Glutamatergic neuron (in vitro differentiated cells): ENCODE measurements at regions not wholly inside any gene's neighbourhood (a gene's known extent, or its start where the extent isn't known, plus 50 kb on each side); places are given as distances from the start of the nearest gene placed in this dataset.
"Not testable (repeated sequence)": the region's sequence is repeated elsewhere in the genome, so short reads cannot be mapped to it uniquely, and the experiment has no call there.

ENCODE experiments used
- DNase-seq: peaks from one replicate; pipeline ENCODE4 v3.0.0; 2022
- H3K27ac Mint-ChIP-seq: one replicate; pipeline ENCODE4 v1.8.0; 2020; ENCODE audit warnings: mild to moderate bottlenecking, mixed read lengths, inconsistent platforms; ENCODE audit not compliant: unreplicated experiment
- H3K27me3 Mint-ChIP-seq: one replicate; pipeline ENCODE4 v1.8.0; 2020; ENCODE audit warnings: mild to moderate bottlenecking, moderate library complexity, mixed read lengths, inconsistent platforms; ENCODE audit not compliant: unreplicated experiment
- H3K36me3 Mint-ChIP-seq: one replicate; pipeline ENCODE4 v1.8.0; 2020; ENCODE audit warnings: mild to moderate bottlenecking, mixed read lengths, inconsistent platforms; ENCODE audit not compliant: unreplicated experiment
- H3K4me1 Mint-ChIP-seq: one replicate; pipeline ENCODE4 v1.8.0; 2020; ENCODE audit warnings: mild to moderate bottlenecking, low read depth, mixed read lengths, inconsistent platforms; ENCODE audit not compliant: unreplicated experiment
- H3K4me3 Mint-ChIP-seq: one replicate; pipeline ENCODE4 v1.8.0; 2020; ENCODE audit warnings: mild to moderate bottlenecking, mixed read lengths, inconsistent platforms; ENCODE audit not compliant: unreplicated experiment
- H3K9me3 Mint-ChIP-seq: one replicate; pipeline ENCODE4 v1.8.0; 2020; ENCODE audit warnings: mild to moderate bottlenecking, moderate library complexity, mixed read lengths, inconsistent platforms; ENCODE audit not compliant: unreplicated experiment
- TF ChIP-seq, protein P1 (sequence below): fragments of 200-600 bp; sonication (generic); IDR thresholded peaks from one replicate; pipeline ENCODE4 v1.5.0; 2021; ENCODE audit not compliant: partially characterized antibody, unreplicated experiment

DNA sequence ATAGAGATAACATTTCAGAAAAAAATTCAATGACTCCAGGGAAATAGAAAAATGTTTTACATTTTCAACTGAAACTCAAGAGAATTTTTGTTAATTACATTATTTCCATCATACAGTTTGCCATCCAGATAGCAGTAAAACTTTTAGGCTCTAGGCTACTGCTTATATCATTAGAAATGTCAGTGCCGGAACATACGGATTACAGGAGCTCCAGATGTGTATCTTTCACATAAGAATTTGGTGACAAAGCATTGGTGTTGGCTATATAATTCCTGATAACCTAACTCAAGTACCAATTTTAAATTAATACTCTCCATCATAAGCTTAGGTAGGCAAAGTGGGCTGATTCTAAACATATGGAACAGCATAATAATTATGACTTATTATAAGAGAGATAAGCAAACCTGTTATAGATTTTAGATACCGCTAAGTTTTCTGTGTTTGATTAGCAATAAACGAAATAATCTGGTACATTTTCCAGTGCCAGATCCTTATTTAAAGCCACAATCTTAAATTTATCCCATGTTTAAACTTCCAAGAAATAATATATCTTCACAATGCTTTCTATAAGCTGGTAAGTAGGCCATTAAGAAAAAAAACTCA, 637.9 kb downstream of the NXPH1 start:
- Mint-ChIP-seq H3K4me3 (no peak overlapping the region), H3K27me3 (no peaks in the 10 kb centered on the region), H3K4me1 (no peaks in the 10 kb centered on the region), H3K36me3 (peaks cover 3% of the 10 kb centered on the region), H3K27ac (no peak overlapping the region), H3K9me3 (peaks cover 2% of the 10 kb centered on the region)
- TF ChIP-seq, protein P1, sequence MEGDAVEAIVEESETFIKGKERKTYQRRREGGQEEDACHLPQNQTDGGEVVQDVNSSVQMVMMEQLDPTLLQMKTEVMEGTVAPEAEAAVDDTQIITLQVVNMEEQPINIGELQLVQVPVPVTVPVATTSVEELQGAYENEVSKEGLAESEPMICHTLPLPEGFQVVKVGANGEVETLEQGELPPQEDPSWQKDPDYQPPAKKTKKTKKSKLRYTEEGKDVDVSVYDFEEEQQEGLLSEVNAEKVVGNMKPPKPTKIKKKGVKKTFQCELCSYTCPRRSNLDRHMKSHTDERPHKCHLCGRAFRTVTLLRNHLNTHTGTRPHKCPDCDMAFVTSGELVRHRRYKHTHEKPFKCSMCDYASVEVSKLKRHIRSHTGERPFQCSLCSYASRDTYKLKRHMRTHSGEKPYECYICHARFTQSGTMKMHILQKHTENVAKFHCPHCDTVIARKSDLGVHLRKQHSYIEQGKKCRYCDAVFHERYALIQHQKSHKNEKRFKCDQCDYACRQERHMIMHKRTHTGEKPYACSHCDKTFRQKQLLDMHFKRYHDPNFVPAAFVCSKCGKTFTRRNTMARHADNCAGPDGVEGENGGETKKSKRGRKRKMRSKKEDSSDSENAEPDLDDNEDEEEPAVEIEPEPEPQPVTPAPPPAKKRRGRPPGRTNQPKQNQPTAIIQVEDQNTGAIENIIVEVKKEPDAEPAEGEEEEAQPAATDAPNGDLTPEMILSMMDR: no peak
- no peak for DNase-seq

DNA sequence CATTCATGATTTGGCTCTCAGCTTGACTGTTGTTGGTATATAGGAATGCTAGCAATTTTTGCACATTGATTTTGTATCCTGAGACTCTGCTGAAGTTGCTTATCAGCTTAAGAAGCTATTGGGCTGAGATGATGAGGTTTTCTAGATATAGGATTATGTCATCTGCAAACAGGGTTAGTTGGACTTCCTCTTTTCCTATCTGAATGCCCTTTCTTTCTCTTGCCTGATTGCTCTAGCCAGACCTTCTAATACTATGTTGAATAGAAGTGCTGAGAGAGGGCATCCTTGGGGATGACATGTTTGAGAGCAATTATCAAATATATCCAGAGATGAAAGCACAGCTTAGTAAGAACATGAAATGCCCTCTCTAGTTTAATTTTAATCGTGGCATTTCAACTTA, 642.4 kb downstream of the NXPH1 start:
- not testable (repeated sequence) for H3K27me3 Mint-ChIP-seq, H3K4me3 Mint-ChIP-seq, H3K9me3 Mint-ChIP-seq, H3K27ac Mint-ChIP-seq, DNase-seq, H3K4me1 Mint-ChIP-seq
- H3K36me3 Mint-ChIP-seq: peaks cover 11% of the 10 kb centered on the region

DNA sequence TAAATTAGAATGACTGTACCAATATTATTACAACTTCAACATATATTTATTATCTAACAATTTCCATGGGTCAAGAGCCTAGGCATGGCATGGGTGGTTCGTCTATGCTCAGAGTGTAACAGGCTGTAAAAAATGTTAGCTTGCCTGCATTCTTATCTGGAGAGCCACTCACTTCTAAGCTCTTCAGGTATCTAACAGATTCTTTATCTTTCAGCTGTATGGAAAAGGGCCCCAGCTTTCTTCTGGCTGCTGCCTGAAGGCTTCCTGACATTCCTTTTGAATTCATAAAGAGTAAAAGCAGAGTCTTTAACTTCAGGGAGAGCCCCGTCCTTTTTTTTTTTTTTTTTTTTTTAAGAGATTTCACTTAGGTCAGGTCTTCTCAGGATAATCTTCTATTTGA, 648.8 kb downstream of the NXPH1 start:
- no peak for DNase-seq
- peaks cover 11% of the 10 kb centered on the region for H3K36me3 Mint-ChIP-seq
- H3K9me3 Mint-ChIP-seq: peaks cover 1% of the 10 kb centered on the region
- H3K4me3 Mint-ChIP-seq: no peak overlapping the region
- no peaks in the 10 kb centered on the region for H3K27me3 Mint-ChIP-seq
- TF ChIP-seq, protein P1: no peak
- H3K27ac Mint-ChIP-seq: no peak overlapping the region
- peaks cover 6% of the 10 kb centered on the region for H3K4me1 Mint-ChIP-seq

DNA sequence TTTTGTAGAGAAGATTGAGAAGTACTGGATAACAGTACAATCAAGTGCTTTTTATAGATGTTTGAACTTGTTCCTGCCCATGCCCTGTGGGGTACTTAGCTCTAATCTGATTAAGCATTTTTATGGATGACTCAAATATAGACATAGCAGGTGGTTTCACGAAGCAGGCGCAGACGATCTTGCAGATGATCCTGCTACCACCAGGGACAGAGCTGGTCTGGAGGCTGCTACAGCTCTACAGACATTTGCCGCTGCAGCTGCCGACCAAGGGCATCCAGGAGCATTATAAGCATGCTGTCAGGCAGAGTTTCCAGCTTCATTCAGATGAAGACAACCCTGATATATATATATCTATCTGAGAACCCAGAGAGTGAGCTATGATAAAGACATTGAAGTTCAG, 650.4 kb downstream of the NXPH1 start:
- peak overlapping the region; percentile 43 for H3K27ac Mint-ChIP-seq
- H3K36me3 Mint-ChIP-seq: peaks cover 11% of the 10 kb centered on the region
- H3K9me3 Mint-ChIP-seq: peaks cover 1% of the 10 kb centered on the region
- peaks cover 6% of the 10 kb centered on the region for H3K4me1 Mint-ChIP-seq
- H3K4me3 Mint-ChIP-seq: no peak overlapping the region
- H3K27me3 Mint-ChIP-seq: no peaks in the 10 kb centered on the region
- TF ChIP-seq, protein P1: no peak
- no peak for DNase-seq

DNA sequence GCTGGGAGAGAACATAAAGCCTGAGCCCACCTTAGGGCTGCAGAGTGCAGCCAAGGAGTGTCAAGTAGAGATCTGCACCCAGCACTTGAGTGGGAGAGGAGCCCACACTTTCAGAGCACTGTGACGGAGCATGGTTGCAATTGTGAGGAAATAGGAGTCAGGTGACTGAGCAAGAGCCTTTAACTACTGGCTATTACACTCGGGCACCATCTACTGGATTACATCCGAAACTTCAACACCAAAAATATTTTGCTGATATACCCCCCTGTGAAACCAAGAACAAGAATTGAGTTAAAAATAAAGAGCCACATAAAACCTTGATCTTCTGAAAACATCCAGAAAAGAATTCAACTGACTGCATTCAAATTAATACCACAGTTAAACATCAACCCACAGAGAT, 657.9 kb downstream of the NXPH1 start:
- Mint-ChIP-seq H3K27me3 (no peaks in the 10 kb centered on the region), H3K4me3 (no peak overlapping the region), H3K27ac (no peak overlapping the region), H3K9me3 (peaks cover 4% of the 10 kb centered on the region), H3K36me3 (peaks cover 6% of the 10 kb centered on the region), H3K4me1 (no peaks in the 10 kb centered on the region)
- TF ChIP-seq, protein P1: no peak
- no peak for DNase-seq
